ENCODE measurements at regions not wholly inside any gene's neighbourhood (a gene's known extent, or its start where the extent isn't known, plus 50 kb on each side); places are given as distances from the start of the nearest gene placed in this dataset.

DNA sequence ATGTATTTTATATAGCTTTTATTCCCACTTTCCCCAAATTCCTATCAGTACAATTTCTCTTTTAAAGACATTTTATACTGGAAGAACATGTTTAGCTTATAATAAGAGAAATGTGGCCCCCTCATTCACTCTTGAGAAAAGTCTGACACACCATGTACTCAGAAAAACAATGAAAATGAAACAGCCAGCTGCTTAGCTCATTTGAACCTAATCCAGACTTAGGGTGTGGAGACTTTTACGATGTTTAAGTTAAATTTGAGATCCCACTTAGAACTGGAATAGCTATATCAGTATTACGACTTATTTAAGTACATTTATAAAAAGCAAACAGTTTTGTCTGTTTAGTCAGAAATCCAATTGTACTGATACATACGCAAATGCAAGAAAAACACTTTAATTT lies 252.3 kb upstream of the ARRDC4 start (continued):
- TF ChIP-seq PHF21A (CRISPR knock-in tag; IDR thresholded peaks at IDR 0.05) (no peak), ZKSCAN8 (CRISPR knock-in tag; IDR thresholded peaks at IDR 0.05; ENCODE audit: borderline replicate concordance) (no peak), MAF1 (CRISPR knock-in tag; IDR thresholded peaks at IDR 0.05; ENCODE audit: borderline replicate concordance) (no peak), CENPT (CRISPR knock-in tag; IDR thresholded peaks at IDR 0.05; ENCODE audit: low read depth) (no peak), SP4 (CRISPR knock-in tag; IDR thresholded peaks at IDR 0.05) (no peak), TAF1 (CRISPR knock-in tag; IDR thresholded peaks at IDR 0.05) (no peak)

DNA sequence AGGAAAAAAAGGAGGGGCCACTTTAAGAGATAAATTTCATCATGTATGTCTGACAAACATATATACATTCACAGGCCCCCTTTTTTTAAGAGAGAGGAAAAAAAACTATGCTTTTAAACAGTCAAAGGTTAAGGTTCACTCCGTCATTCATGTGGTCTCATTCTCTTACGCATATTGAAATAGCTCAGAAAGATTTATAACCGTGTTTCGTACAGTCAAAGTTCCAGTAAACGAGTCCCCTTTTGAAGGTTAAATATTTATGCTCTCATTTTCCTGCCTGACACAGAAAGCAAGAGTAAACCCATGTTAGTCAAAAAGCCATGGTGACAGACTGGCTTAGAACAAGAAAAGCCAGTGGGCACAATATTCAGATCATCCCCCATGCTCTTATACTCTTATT lies 248.0 kb upstream of the ARRDC4 start:
- POLR2A ChIA-PET: no interaction called here
- TF ChIP-seq FOXA3 (CRISPR knock-in tag; IDR thresholded peaks at IDR 0.05) (no peak), PCBP2 (optimal IDR thresholded peaks at IDR 0.05; ENCODE audit: low read depth, low read length, poor library complexity, severe bottlenecking) (no peak), NFE2L1 (CRISPR knock-in tag; IDR thresholded peaks at IDR 0.05; ENCODE audit: borderline replicate concordance) (no peak), HOXA9 (CRISPR knock-in tag; IDR thresholded peaks at IDR 0.05; ENCODE audit: borderline replicate concordance) (no peak), ZNF563 (CRISPR knock-in tag; IDR thresholded peaks at IDR 0.05) (no peak), ZNF530 (CRISPR knock-in tag; IDR thresholded peaks at IDR 0.05; ENCODE audit: low read depth) (no peak), HDAC6 (IDR thresholded peaks at IDR 0.05; ENCODE audit: low read depth, low read length) (no peak), ZNF713 (CRISPR knock-in tag; IDR thresholded peaks at IDR 0.05) (no peak)
- TF ChIP-seq, protein P1, sequence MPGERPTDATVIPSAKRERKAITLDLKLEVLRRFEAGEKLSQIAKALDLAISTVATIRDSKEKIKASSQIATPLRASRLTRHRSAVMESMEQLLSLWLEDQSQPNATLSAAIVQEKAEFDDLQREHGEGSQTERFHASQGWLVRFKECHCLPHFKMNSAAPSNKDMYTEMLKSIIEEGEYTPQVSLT (CRISPR knock-in tag; IDR thresholded peaks at IDR 0.05; ENCODE audit: borderline replicate concordance, low read depth): no peak
- TF ChIP-seq, protein P2, sequence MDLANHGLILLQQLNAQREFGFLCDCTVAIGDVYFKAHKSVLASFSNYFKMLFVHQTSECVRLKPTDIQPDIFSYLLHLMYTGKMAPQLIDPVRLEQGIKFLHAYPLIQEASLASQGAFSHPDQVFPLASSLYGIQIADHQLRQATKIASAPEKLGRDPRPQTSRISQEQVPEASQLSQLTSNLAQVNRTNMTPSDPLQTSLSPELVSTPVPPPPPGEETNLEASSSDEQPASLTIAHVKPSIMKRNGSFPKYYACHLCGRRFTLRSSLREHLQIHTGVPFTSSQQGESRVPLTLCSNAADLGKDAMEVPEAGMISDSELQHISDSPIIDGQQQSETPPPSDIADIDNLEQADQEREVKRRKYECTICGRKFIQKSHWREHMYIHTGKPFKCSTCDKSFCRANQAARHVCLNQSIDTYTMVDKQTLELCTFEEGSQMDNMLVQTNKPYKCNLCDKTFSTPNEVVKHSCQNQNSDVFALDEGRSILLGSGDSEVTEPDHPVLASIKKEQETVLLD (CRISPR knock-in tag; IDR thresholded peaks at IDR 0.05; ENCODE audit: low read depth): no peak
- TF ChIP-seq, protein P3, sequence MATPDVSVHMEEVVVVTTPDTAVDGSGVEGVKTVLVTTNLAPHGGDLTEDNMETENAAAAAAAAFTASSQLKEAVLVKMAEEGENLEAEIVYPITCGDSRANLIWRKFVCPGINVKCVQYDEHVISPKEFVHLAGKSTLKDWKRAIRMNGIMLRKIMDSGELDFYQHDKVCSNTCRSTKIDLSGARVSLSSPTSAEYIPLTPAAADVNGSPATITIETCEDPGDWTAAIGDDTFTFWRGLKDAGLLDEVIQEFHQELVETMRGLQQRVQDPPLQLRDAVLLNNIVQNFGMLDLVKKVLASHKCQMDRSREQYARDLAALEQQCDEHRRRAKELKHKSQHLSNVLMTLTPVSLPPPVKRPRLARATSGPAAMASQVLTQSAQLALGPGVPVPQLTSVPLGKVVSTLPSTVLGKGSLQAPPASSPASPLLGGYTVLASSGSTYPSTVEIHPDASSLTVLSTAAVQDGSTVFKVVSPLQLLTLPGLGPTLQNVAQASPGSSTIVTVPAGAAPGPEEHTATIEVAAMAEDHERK (CRISPR knock-in tag; IDR thresholded peaks at IDR 0.05; ENCODE audit: low read depth): no peak
- TF ChIP-seq, protein P4, sequence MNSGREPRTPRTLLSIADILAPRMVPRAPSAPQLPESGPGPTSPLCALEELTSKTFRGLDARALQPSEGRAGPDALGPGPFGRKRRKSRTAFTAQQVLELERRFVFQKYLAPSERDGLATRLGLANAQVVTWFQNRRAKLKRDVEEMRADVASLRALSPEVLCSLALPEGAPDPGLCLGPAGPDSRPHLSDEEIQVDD (CRISPR knock-in tag; IDR thresholded peaks at IDR 0.05; ENCODE audit: borderline replicate concordance): no peak
- Histone ChIP-seq H3K9ac (ENCODE audit: insufficient read depth, low read depth, low read length) (no peak overlapping the region), H3K4me1 (ENCODE audit: insufficient read depth, low read length) (no peaks in the 10 kb centered on the region), H3K4me3 (replicated peaks in 1 of 3; ENCODE audit: insufficient read depth in 1 of 3, low read depth in 2 of 3, low read length in 3 of 3) (no peak overlapping the region), H4K20me1 (ENCODE audit: insufficient read depth, low read length) (no peaks in the 10 kb centered on the region), H3K36me3 (replicated peaks in 1 of 2; ENCODE audit: control insufficient read depth in 1 of 2, insufficient read depth in 2 of 2, low read length in 2 of 2) (no peaks in the 10 kb centered on the region), H3K27me3 (ENCODE audit: control insufficient read depth in 1 of 2, insufficient read depth in 2 of 2, low read length in 2 of 2) (no peaks in the 10 kb centered on the region; a peak in 1 of 5 replicates), H2AFZ (ENCODE audit: low read length) (no peak overlapping the region), H3K4me2 (ENCODE audit: low read depth, low read length) (no peak overlapping the region), H3K79me2 (ENCODE audit: insufficient read depth, low read length) (no peaks in the 10 kb centered on the region), H3K9me3 (ENCODE audit: low read length) (0 out of 2 replicates have a peak, but pooled peaks cover 3% of the 10 kb centered on the region), H3K27ac (ENCODE audit: extremely low read length, insufficient read depth, low read length) (no peak overlapping the region)
- DNase-seq (ENCODE audit: low spot score) (no peak), FAIRE-seq (no peak), ATAC-seq (no peak)
- intact Hi-C loops (cut with micrococcal nuclease; ENCODE audit: unreplicated experiment) (no loop called here), in situ Hi-C loops (cut with HindIII; ENCODE audit: extremely low pct_ligation_motif_present, low pct_unique_long_range_greater_than_20kb) (no loop called here)
- CTCF ChIA-PET (ENCODE audit: low intra/inter-chr PET ratio, low total read pairs): no interaction called here
- 1% methylated on average over 5 of the region's 5 CpGs for WGBS (ENCODE audit: low lambda C conversion rate)
- no TSS peak for BruUV-seq (replicated peaks)

Measured in HepG2 (cell line).